Activated CD4-positive, CD25-positive, alpha-beta regulatory T cell treated with anti-CD3 and anti-CD28 coated beads, Interleukin-2, amount 50 U/mL, for 16 hours (primary cell): ENCODE measurements at regions not wholly inside any gene's neighbourhood (a gene's known extent, or its start where the extent isn't known, plus 50 kb on each side); places are given as distances from the start of the nearest gene placed in this dataset.
"Not testable (repeated sequence)": the region's sequence is repeated elsewhere in the genome, so short reads cannot be mapped to it uniquely, and the experiment has no call there.

Source experiments
- DNase-seq: peaks from one replicate; pipeline ENCODE4 v3.0.0-alpha.2; 2020; ENCODE audit warnings: low read depth, low spot score

DNA sequence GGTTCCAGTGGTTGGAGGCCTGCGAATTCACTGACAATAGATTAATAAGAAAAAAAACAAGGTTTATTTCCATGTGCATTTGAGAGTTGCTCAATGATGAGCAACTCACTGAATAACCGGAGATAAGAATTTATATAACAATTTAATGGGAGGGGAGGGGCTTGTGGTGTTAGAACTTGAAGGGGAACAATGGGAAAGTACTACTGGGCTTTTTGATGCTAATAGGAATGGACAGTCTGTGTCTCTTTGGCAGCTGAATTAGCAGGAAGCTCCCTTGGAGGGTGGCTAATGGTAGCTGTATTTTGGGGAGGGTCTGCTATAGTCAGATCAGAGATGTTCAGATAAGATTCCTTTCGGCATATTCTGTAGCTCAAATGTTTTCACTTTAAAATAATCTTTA lies 62.4 kb upstream of the GMDS start:
- no peak for DNase-seq

DNA sequence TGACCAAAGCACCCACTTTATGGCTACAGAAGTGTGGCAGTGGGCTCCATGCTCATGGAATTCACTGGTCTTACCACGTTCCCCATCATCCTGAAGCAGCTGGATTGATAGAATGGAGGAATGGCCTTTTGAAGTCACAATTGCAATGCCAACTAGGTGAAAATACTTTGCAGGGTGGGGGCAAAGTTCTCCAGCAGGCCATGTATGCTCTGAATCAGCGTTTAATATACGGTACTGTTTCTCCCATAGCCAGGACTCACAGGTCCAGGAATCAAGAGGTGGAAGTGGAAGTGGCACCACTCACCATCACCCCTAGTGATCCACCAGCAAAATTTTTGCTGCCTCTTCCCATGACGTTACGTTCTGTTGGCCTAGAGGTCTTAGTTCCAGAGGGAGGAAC lies 60.5 kb upstream of the GMDS start:
- DNase-seq: no peak

DNA sequence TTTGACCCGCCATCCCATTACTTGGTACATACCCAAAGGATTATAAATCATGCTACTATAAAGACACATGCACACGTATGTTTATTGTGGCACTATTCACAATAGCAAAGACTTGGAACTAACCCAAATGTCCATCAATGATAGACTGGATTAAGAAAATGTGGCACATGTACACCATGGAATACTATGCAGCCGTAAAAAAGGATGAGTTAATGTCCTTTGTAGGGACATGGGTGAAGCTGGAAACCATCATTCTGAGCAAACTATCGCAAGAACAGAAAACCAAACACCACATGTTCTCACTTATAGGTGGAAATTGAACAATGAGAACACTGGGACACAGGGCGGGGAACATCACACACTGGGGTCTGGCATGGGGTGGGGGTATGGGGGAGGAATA lies 57.1 kb upstream of the GMDS start:
- DNase-seq: not testable (repeated sequence)

DNA sequence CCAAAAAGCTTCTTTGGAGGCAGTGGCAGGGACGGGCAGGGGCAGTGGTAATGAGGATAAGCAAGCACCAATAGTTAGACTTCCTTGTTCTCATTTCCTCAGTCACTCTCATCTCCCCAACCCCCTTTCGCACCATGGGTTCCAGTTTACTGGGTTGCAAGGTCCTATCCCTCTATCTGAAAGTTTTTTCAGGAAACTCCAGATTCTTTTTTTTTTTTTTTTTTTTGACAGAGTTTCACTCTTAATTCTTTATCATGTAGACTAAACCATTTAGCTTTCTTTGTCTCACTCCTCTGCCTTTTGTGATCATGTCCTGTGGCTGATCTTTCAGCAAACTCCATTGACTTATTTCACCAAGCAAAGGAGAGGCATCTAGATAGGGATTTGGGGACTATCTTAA lies 51.4 kb upstream of the GMDS start:
- DNase-seq: no peak
